C4-2B (cell line): ENCODE measurements at regions not wholly inside any gene's neighbourhood (a gene's known extent, or its start where the extent isn't known, plus 50 kb on each side); places are given as distances from the start of the nearest gene placed in this dataset.

ENCODE experiments used
- ZFX ChIP-seq: fragments of 450-650 bp; IDR thresholded peaks from 2 replicates; pipeline ENCODE4 v1.6.1; 2017
- TF ChIP-seq, protein P1 (sequence below): fragments of 450-650 bp; conservative IDR thresholded peaks from 2 replicates; pipeline ENCODE4 v1.5.1; 2017; ENCODE audit warnings: mild to moderate bottlenecking

DNA sequence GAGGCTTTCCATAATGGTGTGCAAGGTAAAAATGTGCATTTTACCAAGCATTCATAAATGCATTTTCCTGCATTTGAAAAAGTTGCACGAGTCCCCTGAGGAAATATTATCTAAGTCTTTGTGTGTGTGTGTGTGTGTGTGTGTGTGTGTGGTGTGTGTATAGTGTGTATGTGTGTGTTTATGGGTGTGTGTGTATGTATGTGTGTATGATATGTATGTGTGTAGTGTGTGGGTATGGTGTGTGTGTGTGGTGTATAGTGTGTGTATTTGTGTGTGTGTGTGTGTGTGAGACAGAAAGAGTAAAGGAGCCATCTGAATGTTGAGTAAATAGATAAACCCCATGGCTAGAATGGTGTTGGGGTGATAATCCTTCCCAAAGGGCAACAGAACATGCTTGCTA lies 229.6 kb upstream of the TBC1D5 start:
- TF ChIP-seq, protein P1, sequence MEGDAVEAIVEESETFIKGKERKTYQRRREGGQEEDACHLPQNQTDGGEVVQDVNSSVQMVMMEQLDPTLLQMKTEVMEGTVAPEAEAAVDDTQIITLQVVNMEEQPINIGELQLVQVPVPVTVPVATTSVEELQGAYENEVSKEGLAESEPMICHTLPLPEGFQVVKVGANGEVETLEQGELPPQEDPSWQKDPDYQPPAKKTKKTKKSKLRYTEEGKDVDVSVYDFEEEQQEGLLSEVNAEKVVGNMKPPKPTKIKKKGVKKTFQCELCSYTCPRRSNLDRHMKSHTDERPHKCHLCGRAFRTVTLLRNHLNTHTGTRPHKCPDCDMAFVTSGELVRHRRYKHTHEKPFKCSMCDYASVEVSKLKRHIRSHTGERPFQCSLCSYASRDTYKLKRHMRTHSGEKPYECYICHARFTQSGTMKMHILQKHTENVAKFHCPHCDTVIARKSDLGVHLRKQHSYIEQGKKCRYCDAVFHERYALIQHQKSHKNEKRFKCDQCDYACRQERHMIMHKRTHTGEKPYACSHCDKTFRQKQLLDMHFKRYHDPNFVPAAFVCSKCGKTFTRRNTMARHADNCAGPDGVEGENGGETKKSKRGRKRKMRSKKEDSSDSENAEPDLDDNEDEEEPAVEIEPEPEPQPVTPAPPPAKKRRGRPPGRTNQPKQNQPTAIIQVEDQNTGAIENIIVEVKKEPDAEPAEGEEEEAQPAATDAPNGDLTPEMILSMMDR: no peak
- TF ChIP-seq ZFX: no peak
